Adipocyte (in vitro differentiated cells): ENCODE measurements at regions not wholly inside any gene's neighbourhood (a gene's known extent, or its start where the extent isn't known, plus 50 kb on each side); places are given as distances from the start of the nearest gene placed in this dataset.
"Not testable (repeated sequence)": the region's sequence is repeated elsewhere in the genome, so short reads cannot be mapped to it uniquely, and the experiment has no call there.

Experiments used
- DNase-seq: peaks from one replicate; pipeline ENCODE4 v3.0.0-alpha.2; 2015; ENCODE audit warnings: low read depth
- H3K27me3 ChIP-seq: replicated peaks from 2 replicates; pipeline ENCODE4 v1.7.0; 2013; ENCODE audit warnings: mild to moderate bottlenecking, low read length, moderate library complexity; ENCODE audit not compliant: control insufficient read depth, insufficient read depth
- H3K36me3 ChIP-seq: 2 replicates; pipeline ENCODE4 v1.7.0; 2013; ENCODE audit warnings: low read length, mild to moderate bottlenecking, moderate library complexity; ENCODE audit not compliant: control insufficient read depth, insufficient read depth, severe bottlenecking
- H3K4me1 ChIP-seq: 2 replicates; pipeline ENCODE4 v1.7.0; 2013; ENCODE audit warnings: mild to moderate bottlenecking, low read length, moderate library complexity; ENCODE audit not compliant: control insufficient read depth, insufficient read depth
- H3K4me3 ChIP-seq: 2 replicates; pipeline ENCODE4 v1.7.0; 2013; ENCODE audit warnings: mild to moderate bottlenecking, low read length, moderate library complexity
- H3K9ac ChIP-seq: 2 replicates; pipeline ENCODE4 v1.7.0; 2013; ENCODE audit warnings: mild to moderate bottlenecking, low read length, moderate library complexity
- H3K9me3 ChIP-seq: 2 replicates; pipeline ENCODE4 v1.7.0; 2013; ENCODE audit warnings: mild to moderate bottlenecking, low read length, moderate library complexity; ENCODE audit not compliant: control insufficient read depth

- H3K4me3 ChIP-seq: no peak overlapping the region
- H3K27me3 ChIP-seq: no peaks in the 10 kb centered on the region
- no peak for DNase-seq
- H3K36me3 ChIP-seq: no peaks in the 10 kb centered on the region
- H3K9ac ChIP-seq: no peak overlapping the region
- no peaks in the 10 kb centered on the region for H3K9me3 ChIP-seq
- H3K4me1 ChIP-seq: no peaks in the 10 kb centered on the region
These were observed 223.1 kb upstream of the PLXNA2 start for GRCh38 chr1:208467151-208467780.

DNA sequence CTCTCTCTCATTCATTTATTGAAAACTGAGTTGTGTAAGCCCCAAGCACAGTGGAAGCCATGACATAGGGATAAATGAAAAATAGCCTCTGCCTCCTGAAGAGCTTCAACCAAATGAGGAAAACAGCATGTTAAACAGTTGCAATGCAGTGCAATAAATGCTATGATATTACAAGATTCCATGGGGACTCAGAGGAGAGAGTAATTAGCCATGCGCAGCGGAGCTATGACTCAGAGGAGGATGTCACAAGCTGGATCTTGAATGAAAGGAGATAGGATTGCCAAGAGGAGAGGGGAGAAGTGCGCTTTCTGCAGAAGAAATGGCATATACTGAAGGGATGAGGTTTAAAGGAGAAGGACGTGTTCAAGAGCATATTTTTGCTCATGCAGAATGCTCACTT is 231.3 kb upstream of the PLXNA2 start:
- Histone ChIP-seq H3K4me1 (peaks cover 19% of the 10 kb centered on the region), H3K27me3 (peaks cover 3% of the 10 kb centered on the region), H3K36me3 (no peaks in the 10 kb centered on the region), H3K9me3 (no peaks in the 10 kb centered on the region), H3K4me3 (no peak overlapping the region), H3K9ac (no peak overlapping the region)
- DNase-seq: no peak

- Histone ChIP-seq H3K4me3 (no peak overlapping the region), H3K27me3 (peaks cover 3% of the 10 kb centered on the region), H3K36me3 (no peaks in the 10 kb centered on the region), H3K9me3 (no peaks in the 10 kb centered on the region), H3K4me1 (peaks cover 19% of the 10 kb centered on the region), H3K9ac (no peak overlapping the region)
- DNase-seq: peak; percentile 28
These were observed 232.0 kb upstream of the PLXNA2 start for GRCh38 chr1:208475951-208476845.

DNA sequence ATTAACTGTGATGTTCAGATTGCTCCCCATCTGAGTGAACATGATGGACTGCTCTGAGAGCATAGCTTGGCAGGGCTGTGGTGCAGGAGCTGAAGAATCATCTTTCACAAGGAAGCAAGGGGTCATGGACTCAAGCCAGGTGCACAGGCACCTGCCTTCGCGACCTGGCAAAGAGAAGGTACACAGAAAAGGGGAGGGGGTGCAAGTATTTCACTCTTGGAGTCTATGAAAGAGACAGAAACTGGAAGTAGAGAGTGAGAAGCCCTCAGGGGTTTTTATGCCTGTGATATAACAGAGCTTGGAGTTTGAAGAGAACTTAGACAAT is 232.6 kb upstream of the PLXNA2 start:
- no peak overlapping the region for H3K4me3 ChIP-seq
- no peaks in the 10 kb centered on the region for H3K36me3 ChIP-seq
- H3K4me1 ChIP-seq: peaks cover 19% of the 10 kb centered on the region
- peaks cover 3% of the 10 kb centered on the region for H3K27me3 ChIP-seq
- H3K9me3 ChIP-seq: no peaks in the 10 kb centered on the region
- H3K9ac ChIP-seq: no peak overlapping the region
- no peak for DNase-seq

GRCh38 chr1:208479435-208479834 is 235.3 kb upstream of the PLXNA2 start:
- no peak for DNase-seq
- Histone ChIP-seq H3K4me1 (peaks cover 19% of the 10 kb centered on the region), H3K9ac (no peak overlapping the region), H3K4me3 (no peak overlapping the region), H3K27me3 (peaks cover 3% of the 10 kb centered on the region), H3K9me3 (no peaks in the 10 kb centered on the region), H3K36me3 (no peaks in the 10 kb centered on the region)

GRCh38 chr1:208485512-208485911 is 241.3 kb upstream of the PLXNA2 start:
- no peak for DNase-seq
- H3K9me3 ChIP-seq: no peaks in the 10 kb centered on the region
- no peaks in the 10 kb centered on the region for H3K36me3 ChIP-seq
- no peaks in the 10 kb centered on the region for H3K27me3 ChIP-seq
- no peaks in the 10 kb centered on the region for H3K4me1 ChIP-seq
- no peak overlapping the region for H3K4me3 ChIP-seq
- H3K9ac ChIP-seq: no peak overlapping the region

DNA sequence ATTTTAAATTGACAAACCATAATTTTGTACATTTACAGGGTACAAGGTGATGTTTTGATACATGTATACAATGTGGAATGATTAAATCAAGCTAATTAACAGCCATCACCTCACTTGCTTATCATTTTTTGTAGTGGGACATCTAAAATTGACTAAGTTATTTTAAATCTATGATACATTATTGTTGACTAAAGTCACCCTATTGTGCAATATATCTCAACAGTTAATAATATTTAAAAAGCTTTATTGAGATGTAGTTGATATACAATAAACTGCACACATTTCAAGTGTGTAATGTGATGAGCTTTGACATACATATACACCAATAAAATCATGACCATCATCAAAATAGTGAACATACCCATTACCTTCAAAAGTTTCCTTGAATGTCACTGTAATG is 242.5 kb upstream of the PLXNA2 start:
- DNase-seq: no peak
- H3K4me1 ChIP-seq: no peaks in the 10 kb centered on the region
- no peaks in the 10 kb centered on the region for H3K9me3 ChIP-seq
- H3K36me3 ChIP-seq: no peaks in the 10 kb centered on the region
- no peak overlapping the region for H3K9ac ChIP-seq
- H3K27me3 ChIP-seq: no peaks in the 10 kb centered on the region
- H3K4me3 ChIP-seq: no peak overlapping the region

- H3K9me3 ChIP-seq, H3K4me1 ChIP-seq, H3K36me3 ChIP-seq, H3K9ac ChIP-seq, DNase-seq, H3K4me3 ChIP-seq, H3K27me3 ChIP-seq: not testable (repeated sequence)
These were observed 244.2 kb upstream of the PLXNA2 start for GRCh38 chr1:208488432-208488831.

DNA sequence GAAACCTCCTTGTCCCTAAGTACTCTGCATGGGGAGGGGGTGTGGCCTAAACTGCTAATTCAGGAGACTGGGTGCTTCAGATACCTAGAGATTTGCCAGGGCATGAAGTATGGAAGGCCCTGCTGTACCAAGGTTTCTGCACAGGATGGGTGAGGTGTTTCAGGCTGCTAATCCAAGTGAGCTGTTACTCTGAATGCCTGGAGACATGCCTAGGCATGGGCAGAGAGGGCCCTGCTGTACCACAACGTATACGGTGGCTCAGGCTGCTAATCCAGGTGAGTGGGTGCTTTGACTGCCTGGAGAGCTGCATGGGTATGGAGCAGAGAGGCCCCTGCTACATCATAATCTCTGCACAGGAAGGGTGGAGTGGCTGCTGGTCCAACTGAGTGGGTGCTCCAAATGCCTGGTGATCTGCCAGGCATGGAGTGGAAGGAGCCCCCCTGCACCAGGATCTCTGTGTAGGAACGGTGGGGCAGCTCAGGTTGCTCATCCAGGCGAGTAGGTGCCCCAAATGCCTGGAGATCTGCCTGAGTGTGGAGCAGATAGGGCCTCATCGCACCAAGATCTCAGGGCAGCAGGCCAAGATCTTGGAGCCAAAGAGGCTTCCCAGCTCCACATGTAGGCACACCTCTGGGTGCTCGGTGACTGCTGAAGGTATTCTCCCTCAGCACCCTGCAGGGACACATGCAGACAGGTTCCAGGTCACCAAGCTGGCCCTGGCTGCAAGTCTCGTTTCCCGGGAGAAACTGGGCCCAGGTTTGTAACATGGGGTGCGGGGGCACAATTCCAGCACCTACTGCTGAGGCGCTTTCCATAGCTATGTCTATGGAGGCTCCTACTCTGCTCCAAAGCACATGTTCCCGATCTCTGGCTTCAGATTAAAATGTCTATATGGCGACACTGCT is 252.5 kb upstream of the PLXNA2 start:
- Histone ChIP-seq H3K9ac (no peak overlapping the region), H3K9me3 (no peaks in the 10 kb centered on the region)
- DNase-seq: no peak

GRCh38 chr1:208497866-208498541 is 253.8 kb upstream of the PLXNA2 start:
- H3K4me1 ChIP-seq: no peaks in the 10 kb centered on the region
- no peak for DNase-seq
- no peaks in the 10 kb centered on the region for H3K36me3 ChIP-seq
- H3K27me3 ChIP-seq: peaks cover 10% of the 10 kb centered on the region
- H3K9ac ChIP-seq: no peak overlapping the region
- H3K4me3 ChIP-seq: no peak overlapping the region
- no peaks in the 10 kb centered on the region for H3K9me3 ChIP-seq

More for the DNA sequence above, 252.5 kb upstream of the PLXNA2 start:
- Histone ChIP-seq H3K4me3 (no peak overlapping the region), H3K4me1 (no peaks in the 10 kb centered on the region), H3K27me3 (peaks cover 10% of the 10 kb centered on the region), H3K36me3 (no peaks in the 10 kb centered on the region)

- DNase-seq: no peak
- H3K27me3 ChIP-seq: peaks cover 10% of the 10 kb centered on the region
- H3K36me3 ChIP-seq: no peaks in the 10 kb centered on the region
- H3K9ac ChIP-seq: no peak overlapping the region
- no peaks in the 10 kb centered on the region for H3K4me1 ChIP-seq
- no peaks in the 10 kb centered on the region for H3K9me3 ChIP-seq
- no peak overlapping the region for H3K4me3 ChIP-seq
These were observed 254.8 kb upstream of the PLXNA2 start for GRCh38 chr1:208499026-208499425.
